Peyer's patch (tissue), 4 donors: ENCODE measurements at regions not wholly inside any gene's neighbourhood (a gene's known extent, or its start where the extent isn't known, plus 50 kb on each side); places are given as distances from the start of the nearest gene placed in this dataset.

Source experiments
- DNase-seq, 3 donors: peaks; one replicate each; pipeline ENCODE4 v3.0.0-alpha.2; 2017 to 2019
- H3K27ac ChIP-seq, 4 donors: fragments of 200-600 bp; sonication (generic); one replicate each; pipeline ENCODE4 v1.5.1; 2016 to 2019
- H3K27me3 ChIP-seq, 2 donors: fragments of 200-600 bp; sonication (generic); one replicate each; pipeline ENCODE4 v1.5.1; 2019
- H3K36me3 ChIP-seq, 3 donors: fragments of 200-600 bp; sonication (generic); one replicate each; pipeline ENCODE4 v1.5.1; 2016 to 2019
- H3K4me1 ChIP-seq, 4 donors: fragments of 200-600 bp; sonication (generic); one replicate each; pipeline ENCODE4 v1.5.1; 2016 to 2019
- H3K4me3 ChIP-seq, 4 donors: fragments of 200-600 bp; sonication (generic); 1 replicate in 3 of 4; 2 replicates in 1 of 4; pipeline ENCODE4 v1.5.1; 2016 to 2019; ENCODE audit warnings: mild to moderate bottlenecking in 1 of 4
- H3K9me3 ChIP-seq, 4 donors: fragments of 200-600 bp; sonication (generic); one replicate each; pipeline ENCODE4 v1.5.1; 2016 to 2019; ENCODE audit warnings: mild to moderate bottlenecking in 1 of 4
- POLR2A ChIP-seq, 2 donors: fragments of 450-650 bp; IDR thresholded peaks; one replicate each; pipeline ENCODE4 v1.5.1; 2017; ENCODE audit warnings: antibody characterized with exemption in 2 of 2, mild to moderate bottlenecking in 2 of 2, moderate library complexity in 2 of 2
- TF ChIP-seq, protein P1 (sequence below), 6 experiments: fragments of 450-650 bp in 4 of 6; fragments of 200-600 bp in 2 of 6; sonication (generic) in 1 of 6; IDR thresholded peaks; one replicate each; pipeline ENCODE4 v1.5.1; 2017 to 2019; ENCODE audit warnings: antibody characterized with exemption in 6 of 6, mild to moderate bottlenecking in 3 of 6, moderate library complexity in 1 of 6

- no peak overlapping the region for H3K27ac ChIP-seq
- TF ChIP-seq POLR2A (IDR thresholded peaks at IDR 0.05), result no peak
- TF ChIP-seq, protein P1, sequence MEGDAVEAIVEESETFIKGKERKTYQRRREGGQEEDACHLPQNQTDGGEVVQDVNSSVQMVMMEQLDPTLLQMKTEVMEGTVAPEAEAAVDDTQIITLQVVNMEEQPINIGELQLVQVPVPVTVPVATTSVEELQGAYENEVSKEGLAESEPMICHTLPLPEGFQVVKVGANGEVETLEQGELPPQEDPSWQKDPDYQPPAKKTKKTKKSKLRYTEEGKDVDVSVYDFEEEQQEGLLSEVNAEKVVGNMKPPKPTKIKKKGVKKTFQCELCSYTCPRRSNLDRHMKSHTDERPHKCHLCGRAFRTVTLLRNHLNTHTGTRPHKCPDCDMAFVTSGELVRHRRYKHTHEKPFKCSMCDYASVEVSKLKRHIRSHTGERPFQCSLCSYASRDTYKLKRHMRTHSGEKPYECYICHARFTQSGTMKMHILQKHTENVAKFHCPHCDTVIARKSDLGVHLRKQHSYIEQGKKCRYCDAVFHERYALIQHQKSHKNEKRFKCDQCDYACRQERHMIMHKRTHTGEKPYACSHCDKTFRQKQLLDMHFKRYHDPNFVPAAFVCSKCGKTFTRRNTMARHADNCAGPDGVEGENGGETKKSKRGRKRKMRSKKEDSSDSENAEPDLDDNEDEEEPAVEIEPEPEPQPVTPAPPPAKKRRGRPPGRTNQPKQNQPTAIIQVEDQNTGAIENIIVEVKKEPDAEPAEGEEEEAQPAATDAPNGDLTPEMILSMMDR (IDR thresholded peaks at IDR 0.05), result no peak
- H3K27me3 ChIP-seq, result no peaks in the 10 kb centered on the region
- H3K4me3 ChIP-seq, result no peak overlapping the region
- no peaks in the 10 kb centered on the region for H3K9me3 ChIP-seq
- H3K36me3 ChIP-seq, result no peaks in the 10 kb centered on the region
- no peaks in the 10 kb centered on the region for H3K4me1 ChIP-seq
- DNase-seq, result no peak
Measured at GRCh38 chr3:153714588-153715290, 406.5 kb upstream of the ARHGEF26 start.

- Histone ChIP-seq H3K9me3 (no peaks in the 10 kb centered on the region), H3K4me1 (no peaks in the 10 kb centered on the region)
- no peak for DNase-seq
Measured at GRCh38 chr3:153722157-153722556, 399.0 kb upstream of the ARHGEF26 start.

GRCh38 chr3:153731071-153731470 lies 390.1 kb upstream of the ARHGEF26 start:
- H3K4me1 ChIP-seq, result peaks cover 0 to 7% (median 0%) of the 10 kb centered on the region in 4 donors
- no peaks in the 10 kb centered on the region for H3K27me3 ChIP-seq
- DNase-seq, result no peak
- H3K9me3 ChIP-seq, result peaks cover 0 to 3% (median 0%) of the 10 kb centered on the region in 4 donors
- H3K36me3 ChIP-seq, result no peaks in the 10 kb centered on the region
- no peak overlapping the region for H3K4me3 ChIP-seq
- no peak for TF ChIP-seq POLR2A (IDR thresholded peaks at IDR 0.05)
- TF ChIP-seq, protein P1 (IDR thresholded peaks at IDR 0.05), result no peak
- H3K27ac ChIP-seq, result peak overlapping the region in 1 of 4 donors; percentile 41

More at GRCh38 chr3:153722157-153722556, 399.0 kb upstream of the ARHGEF26 start:
- Histone ChIP-seq H3K27me3 (no peaks in the 10 kb centered on the region), H3K36me3 (no peaks in the 10 kb centered on the region), H3K4me3 (no peak overlapping the region), H3K27ac (no peak overlapping the region)
- TF ChIP-seq POLR2A (IDR thresholded peaks at IDR 0.05), result no peak
- TF ChIP-seq, protein P1 (IDR thresholded peaks at IDR 0.05), result no peak

DNA sequence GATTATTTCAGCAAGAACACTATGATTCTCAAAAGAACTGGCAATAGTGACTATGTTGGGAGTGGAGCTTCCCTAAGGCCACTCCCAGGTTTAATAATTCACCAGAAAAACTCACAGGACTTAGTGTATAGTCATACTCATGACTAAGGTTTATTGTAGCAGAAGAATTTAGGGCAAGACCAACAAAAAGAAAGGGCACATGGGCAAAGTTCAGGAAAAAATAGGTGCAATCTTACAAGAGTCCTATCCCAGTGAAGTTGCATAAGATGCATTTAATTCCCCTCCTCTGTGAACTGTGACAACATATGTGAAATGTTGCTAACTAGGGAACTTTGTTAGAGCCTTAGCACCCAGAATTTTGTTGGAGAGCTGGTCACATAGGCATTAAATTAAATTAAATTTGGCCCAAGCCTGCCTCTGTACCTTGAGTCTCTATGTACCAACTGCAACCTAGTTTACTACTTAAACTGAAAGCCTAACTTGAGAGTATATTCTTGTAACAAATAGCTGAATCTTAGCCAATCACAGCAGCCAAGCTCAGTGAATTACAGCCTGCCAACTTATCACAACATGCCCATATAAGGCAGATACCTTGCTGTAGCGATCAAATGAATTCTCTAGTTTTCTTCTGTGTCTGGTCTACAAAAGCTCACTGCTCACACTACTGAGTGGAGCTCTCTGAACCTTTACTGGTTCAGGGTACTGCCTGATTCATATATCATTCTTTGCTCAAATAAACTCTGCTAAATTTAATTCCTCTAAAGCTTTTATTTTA lies 386.2 kb upstream of the ARHGEF26 start:
- no peak overlapping the region for H3K4me3 ChIP-seq
- H3K27me3 ChIP-seq, result no peaks in the 10 kb centered on the region
- H3K4me1 ChIP-seq, result peaks cover 0 to 7% (median 0%) of the 10 kb centered on the region in 4 donors
- TF ChIP-seq, protein P1 (IDR thresholded peaks at IDR 0.05), result no peak
- TF ChIP-seq POLR2A (IDR thresholded peaks at IDR 0.05), result no peak
- peaks cover 0 to 3% (median 0%) of the 10 kb centered on the region in 4 donors for H3K9me3 ChIP-seq
- no peaks in the 10 kb centered on the region for H3K36me3 ChIP-seq
- H3K27ac ChIP-seq, result peak overlapping the region in 3 of 4 donors; percentile 62 to 91 (median 79)
- DNase-seq, result no peak

GRCh38 chr3:153740109-153740508 lies 381.1 kb upstream of the ARHGEF26 start:
- DNase-seq, result no peak
- H3K4me3 ChIP-seq, result no peak overlapping the region
- H3K4me1 ChIP-seq, result peaks cover 0 to 9% (median 0%) of the 10 kb centered on the region in 4 donors
- H3K27me3 ChIP-seq, result no peaks in the 10 kb centered on the region
- no peak overlapping the region for H3K27ac ChIP-seq
- H3K36me3 ChIP-seq, result no peaks in the 10 kb centered on the region
- TF ChIP-seq, protein P1 (IDR thresholded peaks at IDR 0.05), result no peak
- H3K9me3 ChIP-seq, result no peaks in the 10 kb centered on the region
